ENCODE measurements at regions not wholly inside any gene's neighbourhood (a gene's known extent, or its start where the extent isn't known, plus 50 kb on each side); places are given as distances from the start of the nearest gene placed in this dataset.

- no peak overlapping the region for H3K4me3 ChIP-seq (ENCODE audit: insufficient read depth, low read length, poor library complexity, severe bottlenecking)
- H2AFZ ChIP-seq (ENCODE audit: low read depth, low read length, severe bottlenecking), result no peak overlapping the region
These were observed 207.5 kb downstream of the IL20RB start for GRCh38 chr3:137165117-137165806.

GRCh38 chr3:137171834-137172603 is 214.2 kb downstream of the IL20RB start:
- Histone ChIP-seq H3F3A (ENCODE audit: insufficient read depth) (no peaks in the 10 kb centered on the region), H3K9me2 (replicated peaks; ENCODE audit: insufficient read depth, low read length) (no peaks in the 10 kb centered on the region), H3K4me3 (ENCODE audit: insufficient read depth, low read length, poor library complexity, severe bottlenecking) (no peak overlapping the region), H3K27ac (ENCODE audit: low read depth, low read length) (no peak overlapping the region), H3K4me2 (ENCODE audit: low read depth, low read length, poor library complexity, severe bottlenecking) (no peak overlapping the region), H4K20me1 (ENCODE audit: low read depth, low read length) (no peaks in the 10 kb centered on the region), H2AFZ (ENCODE audit: low read depth, low read length, severe bottlenecking) (no peak overlapping the region), H3K9ac (ENCODE audit: low read length) (no peak overlapping the region), H3K36me3 (ENCODE audit: low read length) (no peaks in the 10 kb centered on the region), H3K79me2 (ENCODE audit: insufficient read depth, low read length) (no peaks in the 10 kb centered on the region), H3K27me3 (ENCODE audit: low read length) (no peaks in the 10 kb centered on the region), H3K9me3 (ENCODE audit: insufficient read depth, low read length) (no peaks in the 10 kb centered on the region)
- TF ChIP-seq EZH2phosphoT487 (conservative IDR thresholded peaks at IDR 0.05; ENCODE audit: low read length), result no peak
- no peak for TF ChIP-seq CTCF (IDR thresholded peaks at IDR 0.05; ENCODE audit: insufficient read depth, low read length, poor library complexity, severe bottlenecking)

More at GRCh38 chr3:137165117-137165806, 207.5 kb downstream of the IL20RB start:
- no peak overlapping the region for H3K27ac ChIP-seq (ENCODE audit: low read depth, low read length)
- H3F3A ChIP-seq (ENCODE audit: insufficient read depth), result no peaks in the 10 kb centered on the region
- H3K4me2 ChIP-seq (ENCODE audit: low read depth, low read length, poor library complexity, severe bottlenecking), result no peak overlapping the region
- no peaks in the 10 kb centered on the region for H4K20me1 ChIP-seq (ENCODE audit: low read depth, low read length)
- TF ChIP-seq CTCF (IDR thresholded peaks at IDR 0.05; ENCODE audit: insufficient read depth, low read length, poor library complexity, severe bottlenecking) (no peak), EZH2phosphoT487 (conservative IDR thresholded peaks at IDR 0.05; ENCODE audit: low read length) (no peak)
- no peaks in the 10 kb centered on the region for H3K36me3 ChIP-seq (ENCODE audit: low read length)
- H3K9ac ChIP-seq (ENCODE audit: low read length), result no peak overlapping the region
- no peaks in the 10 kb centered on the region for H3K79me2 ChIP-seq (ENCODE audit: insufficient read depth, low read length)
- H3K9me2 ChIP-seq (replicated peaks; ENCODE audit: insufficient read depth, low read length), result no peaks in the 10 kb centered on the region
- no peaks in the 10 kb centered on the region for H3K9me3 ChIP-seq (ENCODE audit: insufficient read depth, low read length)
- H3K27me3 ChIP-seq (ENCODE audit: low read length), result no peaks in the 10 kb centered on the region

- H3K4me3 ChIP-seq (ENCODE audit: insufficient read depth, low read length, poor library complexity, severe bottlenecking), result no peak overlapping the region
- no peaks in the 10 kb centered on the region for H4K20me1 ChIP-seq (ENCODE audit: low read depth, low read length)
- no peak overlapping the region for H3K4me2 ChIP-seq (ENCODE audit: low read depth, low read length, poor library complexity, severe bottlenecking)
- no peaks in the 10 kb centered on the region for H3K9me2 ChIP-seq (replicated peaks; ENCODE audit: insufficient read depth, low read length)
- no peaks in the 10 kb centered on the region for H3K79me2 ChIP-seq (ENCODE audit: insufficient read depth, low read length)
- TF ChIP-seq EZH2phosphoT487 (conservative IDR thresholded peaks at IDR 0.05; ENCODE audit: low read length) (no peak), CTCF (IDR thresholded peaks at IDR 0.05; ENCODE audit: insufficient read depth, low read length, poor library complexity, severe bottlenecking) (no peak)
- H3F3A ChIP-seq (ENCODE audit: insufficient read depth), result no peaks in the 10 kb centered on the region
- H3K36me3 ChIP-seq (ENCODE audit: low read length), result no peaks in the 10 kb centered on the region
- H2AFZ ChIP-seq (ENCODE audit: low read depth, low read length, severe bottlenecking), result no peak overlapping the region
- H3K9ac ChIP-seq (ENCODE audit: low read length), result no peak overlapping the region
- no peaks in the 10 kb centered on the region for H3K27me3 ChIP-seq (ENCODE audit: low read length)
- H3K9me3 ChIP-seq (ENCODE audit: insufficient read depth, low read length), result no peaks in the 10 kb centered on the region
- no peak overlapping the region for H3K27ac ChIP-seq (ENCODE audit: low read depth, low read length)
These were observed 214.9 kb downstream of the IL20RB start for GRCh38 chr3:137172728-137173127.

Measured in SU-DHL-6 (cell line).